Uterus (tissue), 2 donors: ENCODE measurements at regions not wholly inside any gene's neighbourhood (a gene's known extent, or its start where the extent isn't known, plus 50 kb on each side); places are given as distances from the start of the nearest gene placed in this dataset.

ENCODE experiments used
- CTCF ChIP-seq, 4 experiments: fragments of 200-600 bp in 2 of 4; fragments of 450-650 bp in 2 of 4; sonication (generic) in 2 of 4; IDR thresholded peaks; one replicate each; pipeline ENCODE4 v1.5.1; 2016 to 2019; ENCODE audit warnings: antibody characterized with exemption in 4 of 4, mild to moderate bottlenecking in 2 of 4, moderate library complexity in 1 of 4
- POLR2A ChIP-seq, 2 donors: fragments of 450-650 bp; IDR thresholded peaks; one replicate each; pipeline ENCODE4 v1.6.1; 2016; ENCODE audit warnings: antibody characterized with exemption in 2 of 2, mild to moderate bottlenecking in 1 of 2, moderate library complexity in 1 of 2

DNA sequence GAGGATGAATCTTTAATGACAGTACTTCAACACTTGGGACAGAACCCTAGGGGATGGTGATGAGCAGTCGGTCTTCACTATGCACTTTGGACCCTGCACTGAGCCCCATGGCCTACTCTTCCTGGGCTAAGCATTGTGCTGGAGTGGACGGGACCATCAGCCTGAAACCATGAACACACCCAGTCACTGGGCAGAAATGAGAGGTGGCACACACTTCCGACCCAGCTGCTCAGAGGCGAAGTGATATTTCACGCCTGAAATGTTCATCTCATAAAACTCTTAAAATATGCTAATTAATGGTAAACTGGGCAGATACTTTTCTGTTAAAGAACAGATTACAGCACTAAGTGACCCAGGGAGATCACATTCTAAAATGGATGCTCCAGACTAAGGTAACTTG is 150.3 kb upstream of the NDUFV2 start:
- TF ChIP-seq CTCF (IDR thresholded peaks at IDR 0.05), result no peak
- no peak for TF ChIP-seq POLR2A (IDR thresholded peaks at IDR 0.05)
